SU-DHL-6 (cell line): ENCODE measurements at regions not wholly inside any gene's neighbourhood (a gene's known extent, or its start where the extent isn't known, plus 50 kb on each side); places are given as distances from the start of the nearest gene placed in this dataset.

ENCODE experiments used
- CTCF ChIP-seq: fragments of 200-600 bp; sonication (generic); IDR thresholded peaks from one replicate; pipeline ENCODE4 v1.5.1; 2017; ENCODE audit warnings: antibody characterized with exemption, mild to moderate bottlenecking, low read length, moderate library complexity; ENCODE audit not compliant: insufficient read depth, poor library complexity, severe bottlenecking
- EZH2phosphoT487 ChIP-seq: fragments of 200-600 bp; sonication (generic), shearing (Covaris generic); conservative IDR thresholded peaks from 2 replicates; pipeline ENCODE4 v1.6.1; 2018; ENCODE audit warnings: mild to moderate bottlenecking, antibody characterized with exemption, low read length, moderate library complexity, mixed read lengths

GRCh38 chr20:57037689-57038088, 228.8 kb downstream of the BMP7 start:
- no peak for TF ChIP-seq CTCF
- TF ChIP-seq EZH2phosphoT487: no peak
